ENCODE measurements at regions not wholly inside any gene's neighbourhood (a gene's known extent, or its start where the extent isn't known, plus 50 kb on each side); places are given as distances from the start of the nearest gene placed in this dataset.
"Not testable (repeated sequence)": the region's sequence is repeated elsewhere in the genome, so short reads cannot be mapped to it uniquely, and the experiment has no call there.

DNA sequence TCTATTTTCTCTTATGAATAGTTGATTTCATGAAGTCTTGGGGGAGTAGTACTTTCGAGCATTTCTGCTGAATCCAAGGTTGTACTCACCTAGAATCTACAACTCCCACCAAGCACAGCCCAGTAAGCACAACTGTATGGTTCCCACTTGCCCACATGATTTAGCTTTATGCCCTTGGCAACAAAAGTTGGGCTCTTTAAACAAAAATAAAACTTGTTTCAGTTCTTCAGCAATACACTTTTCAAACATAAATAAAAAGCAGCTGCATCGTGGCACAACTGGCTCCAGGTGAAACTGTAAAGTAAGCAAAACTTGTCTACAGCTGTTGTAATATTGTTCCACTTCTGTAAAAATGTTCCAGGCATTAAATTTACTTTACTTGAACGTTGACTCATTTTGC, 99.8 kb upstream of the FSIP2 start:
- DNase-seq (ENCODE audit: low spot score) = no peak

DNA sequence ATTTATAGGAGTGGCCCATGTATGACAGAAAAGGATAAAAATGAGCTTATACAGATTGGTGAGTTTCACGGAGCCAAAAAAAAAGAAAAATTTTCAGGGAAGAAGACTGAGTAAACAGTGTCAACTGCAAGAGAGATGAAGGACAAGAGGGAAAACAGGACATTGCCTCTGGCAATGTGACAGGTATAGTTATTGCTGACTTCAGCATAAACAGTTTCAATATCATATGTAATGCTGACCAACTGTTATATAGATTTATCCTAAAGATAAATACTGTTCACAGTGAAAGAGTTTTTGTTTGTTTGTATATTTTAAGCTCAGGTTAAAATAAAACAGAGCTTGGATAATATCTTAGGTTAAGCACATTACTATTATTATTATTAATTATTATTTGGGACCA, 98.0 kb upstream of the FSIP2 start:
- DNase-seq (ENCODE audit: low spot score) = no peak

DNA sequence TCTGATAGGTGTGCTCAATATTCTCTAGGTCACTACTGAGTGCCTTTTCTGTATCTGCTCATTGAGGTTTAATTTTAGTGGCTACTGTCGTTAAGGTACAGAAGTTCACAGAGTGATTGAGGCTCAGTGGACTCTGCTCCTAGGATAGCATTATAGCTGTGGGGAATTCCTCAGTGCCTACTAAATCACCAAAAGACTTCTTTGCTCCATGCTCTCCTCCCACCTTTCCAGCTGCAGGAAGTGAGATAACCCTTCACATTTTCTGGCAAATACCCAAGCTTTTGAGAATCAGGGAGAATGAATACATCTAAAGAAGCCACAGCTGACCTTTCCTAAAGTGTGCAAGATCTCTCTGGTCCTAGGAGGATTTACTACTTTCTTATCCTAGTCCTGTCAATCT, 95.2 kb upstream of the FSIP2 start:
- no peak for DNase-seq (ENCODE audit: low spot score)

DNA sequence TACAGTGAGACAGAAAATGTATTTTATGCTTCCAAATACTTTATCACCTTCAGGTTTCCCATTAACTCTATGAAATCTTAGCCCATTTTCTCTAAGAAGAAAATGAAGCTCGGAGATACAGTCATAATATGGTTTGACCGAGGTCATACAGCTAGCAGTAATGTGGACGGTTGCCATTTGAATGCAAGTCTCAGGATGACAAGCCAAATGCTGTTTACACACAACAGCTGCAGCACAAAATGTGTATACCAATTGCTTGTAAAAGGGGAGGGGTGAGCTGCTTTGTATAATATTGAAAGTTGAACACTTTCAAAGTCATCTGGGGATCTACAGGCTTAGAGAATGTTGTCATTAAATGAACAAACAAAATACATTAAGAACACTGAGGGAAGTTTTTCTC, 93.8 kb upstream of the FSIP2 start:
- DNase-seq (ENCODE audit: low spot score) = no peak

DNA sequence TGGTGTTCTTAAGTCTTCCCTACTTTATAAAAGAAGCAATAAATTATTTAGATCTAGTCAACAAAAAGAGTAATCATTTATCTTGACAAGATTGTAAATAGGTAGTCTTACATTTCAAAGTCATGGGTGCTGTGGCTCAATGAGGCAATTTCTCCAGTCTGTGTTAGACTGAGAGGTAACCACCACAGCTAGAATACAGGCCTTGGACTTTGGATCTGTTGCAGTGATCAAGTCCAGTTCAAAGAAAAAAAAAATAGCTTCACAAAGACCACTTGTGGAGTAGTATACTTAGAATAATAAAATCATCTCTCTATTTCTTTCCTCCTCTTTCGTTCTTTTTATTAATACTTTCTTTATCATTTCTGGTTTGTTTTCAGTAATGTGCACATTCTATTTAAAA, 93.1 kb upstream of the FSIP2 start:
- DNase-seq (ENCODE audit: low spot score) = no peak

DNA sequence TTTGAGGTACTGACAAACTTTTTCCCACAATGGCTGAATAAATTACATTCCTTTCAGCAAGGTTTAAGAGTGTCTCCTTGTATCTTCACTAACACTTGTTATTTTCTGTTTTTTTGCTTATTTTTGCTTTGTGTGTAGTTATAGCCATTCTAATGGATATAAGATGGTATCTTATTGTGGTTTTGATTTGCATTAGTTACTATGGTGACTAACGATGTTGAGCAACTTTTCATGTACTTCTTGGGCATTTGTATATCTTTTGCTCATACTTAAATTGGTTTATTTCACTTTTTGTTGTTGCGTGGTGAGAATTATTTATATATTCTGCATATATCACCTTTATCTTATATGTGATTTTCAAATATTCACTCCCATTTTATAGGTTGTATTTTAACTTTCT, 79.9 kb upstream of the FSIP2 start:
- no peak for DNase-seq (ENCODE audit: low spot score)

DNA sequence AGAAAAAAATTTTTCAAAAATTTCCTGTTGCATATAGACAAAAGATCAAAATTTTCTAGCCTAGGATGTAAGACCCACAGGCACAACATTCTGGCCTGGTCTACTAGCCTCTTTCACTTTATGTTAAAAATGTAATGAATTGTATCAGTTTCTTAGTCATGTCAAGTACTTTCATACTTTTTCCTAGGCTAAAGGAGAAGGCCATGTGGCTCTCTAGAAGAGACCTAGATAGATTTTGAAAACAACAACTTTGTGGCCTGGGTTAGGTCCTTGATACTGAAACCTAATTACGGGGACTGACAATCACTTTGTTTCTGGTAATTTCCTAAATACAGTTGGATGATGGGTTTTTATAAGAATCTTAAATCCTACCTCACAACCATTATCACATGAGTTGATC, 74.8 kb upstream of the FSIP2 start:
- DNase-seq (ENCODE audit: low spot score) = no peak

DNA sequence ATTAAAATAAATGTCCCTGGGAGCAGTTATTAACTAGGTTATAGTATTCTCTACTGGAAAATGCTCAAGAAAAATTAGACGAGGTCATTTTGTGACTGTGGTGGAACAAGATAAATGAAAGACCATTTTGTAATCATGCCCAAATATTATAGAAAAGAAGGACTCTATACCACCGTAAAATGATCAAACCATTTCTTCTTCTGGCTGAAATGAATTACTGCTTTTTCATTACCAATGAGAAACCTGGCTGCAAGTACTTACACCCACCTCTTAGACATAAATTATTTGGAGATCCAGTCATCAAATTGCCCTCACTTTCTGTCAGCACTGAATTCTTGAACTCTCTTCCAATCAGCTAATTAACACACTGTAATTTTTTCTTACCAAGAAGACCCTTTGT, 74.2 kb upstream of the FSIP2 start:
- DNase-seq (ENCODE audit: low spot score) = no peak

DNA sequence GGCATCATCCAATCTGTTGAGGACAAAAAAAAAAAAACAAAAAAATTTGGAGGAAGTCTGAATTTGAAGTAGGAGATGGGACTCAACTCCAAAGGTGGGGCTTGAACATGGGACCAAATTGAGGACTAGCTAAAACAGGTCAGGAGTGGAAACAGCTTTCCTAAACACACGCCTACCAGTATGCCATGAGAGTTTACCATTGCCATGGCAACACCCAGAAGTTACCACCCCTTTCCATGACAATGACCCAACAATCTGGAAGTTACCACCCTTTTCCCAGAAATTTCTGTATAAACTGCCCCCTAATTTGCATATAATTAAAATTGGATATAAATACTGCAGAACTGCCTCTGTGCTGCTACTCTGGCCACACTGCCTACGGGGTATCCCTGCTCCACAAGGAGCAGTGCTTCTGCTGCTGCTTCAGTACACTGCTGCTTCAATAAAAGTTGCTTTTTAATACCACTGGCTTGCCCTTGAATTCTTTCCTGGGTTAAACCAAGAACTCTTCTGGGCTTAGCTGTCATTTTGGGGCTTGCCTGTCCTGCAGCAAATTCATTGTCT, 73.3 kb upstream of the FSIP2 start:
- no peak for DNase-seq (ENCODE audit: low spot score)

DNA sequence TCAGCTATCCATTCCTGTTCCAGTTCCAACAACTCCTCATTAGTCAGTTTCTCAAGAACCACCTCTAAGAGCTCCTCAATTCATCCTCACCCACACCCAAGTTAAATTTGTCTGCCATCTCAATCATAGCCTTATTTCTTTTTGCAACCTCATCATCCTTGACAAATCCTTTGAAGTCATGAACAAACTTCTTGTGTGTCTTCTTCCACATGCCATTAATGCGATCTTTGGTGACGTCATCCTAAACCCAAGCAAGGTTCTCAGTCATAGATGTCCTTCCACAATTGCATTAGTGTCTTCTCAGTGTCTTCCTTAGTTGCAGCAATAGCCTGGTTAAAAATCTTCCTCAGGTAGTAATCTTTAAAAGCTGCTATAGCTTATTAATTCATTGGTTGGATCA, 71.2 kb upstream of the FSIP2 start:
- DNase-seq (ENCODE audit: low spot score) = no peak

DNA sequence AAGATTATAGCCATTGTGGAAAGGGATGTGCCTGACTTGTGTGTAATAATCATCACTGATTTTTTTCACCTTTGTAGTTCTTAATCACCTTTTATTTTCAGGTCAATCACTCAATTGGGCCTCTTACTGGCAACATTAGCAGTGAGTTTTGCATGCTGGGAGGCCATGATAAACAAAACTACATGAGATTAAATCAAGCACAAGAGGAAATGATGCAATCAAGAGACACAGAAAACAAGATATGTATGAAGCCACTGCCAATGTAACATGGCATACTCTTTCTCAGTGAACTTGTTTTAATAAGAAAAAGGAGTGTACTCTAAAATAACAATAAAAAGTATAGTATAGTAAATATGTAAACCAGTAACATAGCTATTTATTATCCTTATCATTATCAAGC, 69.9 kb upstream of the FSIP2 start:
- no peak for DNase-seq (ENCODE audit: low spot score)

DNA sequence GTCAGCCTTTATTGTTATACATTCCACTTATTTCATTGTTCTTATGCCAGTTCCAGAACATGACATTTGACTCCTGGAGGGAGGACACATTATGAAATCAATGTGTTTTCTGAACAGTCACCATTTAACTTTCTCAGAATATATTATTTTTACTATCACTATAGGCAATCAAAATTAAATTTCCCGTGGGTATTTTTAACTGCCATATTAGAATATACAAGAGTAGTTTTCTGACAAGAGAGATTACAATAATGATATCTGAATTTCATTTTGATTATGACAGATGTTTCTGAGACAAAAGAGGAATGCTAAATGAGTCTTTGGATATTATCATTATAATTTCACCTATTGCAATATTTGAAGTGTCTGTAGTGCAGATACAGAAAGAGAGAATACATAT, 64.4 kb upstream of the FSIP2 start:
- DNase-seq (ENCODE audit: low spot score) = no peak

DNA sequence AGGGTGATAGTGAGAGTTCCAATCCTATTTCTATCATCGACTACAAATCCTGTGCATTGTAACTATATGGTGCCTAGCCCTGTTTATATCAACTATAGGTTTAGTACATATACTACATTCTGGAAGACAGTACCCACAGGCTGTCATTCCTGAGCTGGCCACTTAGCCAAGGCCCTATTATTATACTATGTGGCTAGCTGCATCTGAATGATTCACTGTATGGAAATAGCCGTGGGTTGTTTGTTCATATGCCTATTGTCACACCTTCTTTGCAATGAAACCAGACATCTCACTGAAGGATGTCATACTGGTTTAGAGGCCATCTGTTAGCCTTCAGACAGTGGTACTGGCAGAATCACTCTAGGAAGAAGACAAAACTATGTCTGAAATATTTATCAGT, 62.3 kb upstream of the FSIP2 start:
- no peak for DNase-seq (ENCODE audit: low spot score)

DNA sequence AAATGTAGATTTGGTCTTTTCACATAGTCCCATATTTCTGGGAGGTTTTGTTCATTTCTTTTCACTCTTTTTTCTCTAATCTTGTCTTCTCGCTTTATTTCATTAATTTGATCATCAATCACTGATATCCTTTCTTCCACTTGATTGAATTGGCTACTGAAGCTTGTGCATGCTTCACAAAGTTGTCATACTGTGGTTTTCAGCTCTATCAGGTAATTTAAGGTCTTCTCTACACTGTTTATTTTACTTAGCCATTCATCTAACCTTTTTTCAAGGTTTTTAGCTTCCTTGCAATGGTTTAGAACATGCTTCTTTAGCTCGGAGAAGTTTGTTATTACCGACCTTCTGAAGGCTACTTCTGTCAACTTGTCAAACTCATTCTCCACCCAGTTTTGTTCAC, 51.6 kb upstream of the FSIP2 start:
- DNase-seq (ENCODE audit: low spot score) = not testable (repeated sequence)

DNA sequence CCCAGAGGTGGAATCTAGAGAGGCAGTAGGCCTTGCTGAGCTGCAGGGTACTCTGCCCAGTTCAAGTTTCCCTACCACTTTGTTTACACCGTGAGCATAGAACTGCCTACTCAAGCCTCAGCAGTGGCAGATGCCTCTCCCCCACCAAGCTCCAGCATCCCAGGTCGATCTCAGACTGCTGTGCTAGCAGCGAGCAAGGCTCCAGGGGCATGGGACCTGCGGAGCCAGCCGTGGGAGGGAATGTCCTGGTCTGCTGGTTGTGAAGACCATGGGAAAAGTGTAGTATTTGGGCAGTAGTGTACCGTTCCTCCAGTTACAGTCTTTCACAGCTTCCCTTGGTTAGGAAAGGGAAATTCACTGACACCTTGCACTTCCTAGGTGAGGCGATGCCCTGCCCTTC, 50.6 kb upstream of the FSIP2 start:
- no peak for DNase-seq (ENCODE audit: low spot score)

Data from mesenteric fat pad (tissue), 1 donor.